GM18873 (cell line): ENCODE measurements at regions not wholly inside any gene's neighbourhood (a gene's known extent, or its start where the extent isn't known, plus 50 kb on each side); places are given as distances from the start of the nearest gene placed in this dataset.

ENCODE experiments used
- ATAC-seq: cut with Tn5 transposase; IDR thresholded peaks from one replicate; pipeline ENCODE4 v1.9.1; 2021; ENCODE audit warnings: mild to moderate bottlenecking, moderate library complexity, moderate number of reproducible peaks; ENCODE audit not compliant: unreplicated experiment, low FRiP score

DNA sequence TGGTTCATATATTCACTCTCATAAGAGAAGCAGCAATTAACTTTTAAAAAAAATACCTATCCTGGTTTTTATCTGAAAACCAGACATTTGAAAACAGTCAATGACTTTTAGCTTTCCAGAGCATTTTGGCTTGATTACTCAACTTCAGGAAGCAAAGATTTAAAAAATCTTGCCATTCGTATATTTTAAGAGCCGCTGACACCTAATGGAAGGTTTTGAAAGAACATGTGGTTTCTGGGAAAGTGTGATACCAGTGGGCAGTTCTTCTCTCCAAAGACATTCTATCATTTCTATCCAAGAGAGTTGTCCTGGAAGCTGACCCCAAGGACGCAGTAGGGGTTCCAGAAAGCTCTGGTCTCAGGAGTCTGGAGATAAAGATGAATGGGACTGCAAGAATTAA is 234.7 kb downstream of the TTC32 start:
- ATAC-seq, result no peak

DNA sequence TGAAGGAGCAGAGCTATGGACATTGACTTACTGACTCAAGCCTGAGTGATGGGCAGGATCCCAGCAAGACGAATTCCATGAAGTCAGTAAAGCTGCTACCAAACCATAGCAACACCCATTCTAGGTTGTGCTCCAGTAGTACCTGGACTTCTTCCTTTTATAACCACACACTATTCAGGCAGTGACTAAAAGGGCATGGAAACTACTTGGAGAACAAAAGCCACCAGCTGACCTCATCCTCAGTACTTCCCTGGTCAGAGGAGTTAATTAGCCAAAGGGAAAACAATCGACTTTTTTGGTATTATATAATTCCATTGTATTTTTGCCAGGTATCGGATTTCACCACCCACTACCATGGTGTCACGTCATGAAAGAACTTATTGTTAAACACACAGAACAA is 237.1 kb downstream of the TTC32 start:
- ATAC-seq, result no peak

DNA sequence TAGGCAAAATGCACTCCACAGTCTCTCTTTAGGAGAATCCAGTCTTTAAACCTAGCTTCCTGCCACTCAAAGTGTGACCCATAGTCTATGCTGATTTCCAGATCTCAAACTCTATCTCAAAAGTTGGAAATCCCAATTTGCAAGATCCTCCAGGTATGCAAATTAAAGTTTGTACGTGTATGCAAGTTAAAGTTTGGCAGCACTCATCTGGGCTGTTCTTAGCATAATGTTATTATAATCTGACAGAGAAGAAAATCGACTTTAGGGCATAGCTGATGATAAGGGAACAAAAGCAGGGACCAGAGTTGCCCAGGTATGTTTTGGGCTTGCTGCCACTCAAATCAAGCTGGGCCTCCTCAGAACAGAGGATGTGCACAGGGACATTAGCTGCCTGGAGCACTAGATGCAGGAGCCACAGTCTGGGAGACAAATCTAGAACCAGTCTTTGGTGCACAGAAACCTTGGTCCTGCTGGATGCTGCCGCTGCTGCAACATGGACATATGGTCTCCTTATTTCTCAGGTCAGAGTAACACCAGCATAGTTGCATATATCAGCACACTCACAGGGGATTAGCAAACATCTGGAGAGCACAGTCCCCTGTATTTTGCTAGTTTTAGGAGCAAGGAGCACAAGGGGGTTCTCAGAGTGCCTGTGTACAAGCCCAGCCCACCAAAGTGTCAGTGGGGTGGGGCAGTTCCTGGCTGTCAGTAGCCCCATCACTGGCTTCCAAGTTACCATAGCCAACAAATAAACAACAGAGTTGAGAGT is 242.6 kb downstream of the TTC32 start:
- ATAC-seq, result no peak

DNA sequence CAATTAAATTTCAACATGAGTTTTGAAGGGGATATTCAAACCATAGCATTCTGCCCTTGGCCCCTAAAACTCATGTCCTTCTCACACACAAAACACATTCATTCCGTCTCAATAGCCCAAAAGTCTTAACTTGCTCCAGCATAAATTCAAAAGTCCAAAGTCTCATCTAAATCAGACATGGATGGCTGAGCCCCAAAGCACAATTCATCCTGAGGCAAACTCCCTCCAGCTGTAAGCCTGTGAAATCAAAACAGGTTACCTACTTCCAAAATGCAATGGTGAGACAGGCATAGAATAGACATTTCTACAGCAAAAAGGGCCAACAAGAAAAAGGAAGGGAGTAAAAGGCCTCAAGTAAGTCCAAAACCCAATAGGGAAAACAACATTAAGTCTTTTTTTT is 245.8 kb downstream of the TTC32 start:
- ATAC-seq, result no peak

GRCh38 chr2:19654310-19655090 is 247.3 kb downstream of the TTC32 start:
- no peak for ATAC-seq

GRCh38 chr2:19653509-19653908 is 248.3 kb downstream of the TTC32 start:
- ATAC-seq, result no peak

DNA sequence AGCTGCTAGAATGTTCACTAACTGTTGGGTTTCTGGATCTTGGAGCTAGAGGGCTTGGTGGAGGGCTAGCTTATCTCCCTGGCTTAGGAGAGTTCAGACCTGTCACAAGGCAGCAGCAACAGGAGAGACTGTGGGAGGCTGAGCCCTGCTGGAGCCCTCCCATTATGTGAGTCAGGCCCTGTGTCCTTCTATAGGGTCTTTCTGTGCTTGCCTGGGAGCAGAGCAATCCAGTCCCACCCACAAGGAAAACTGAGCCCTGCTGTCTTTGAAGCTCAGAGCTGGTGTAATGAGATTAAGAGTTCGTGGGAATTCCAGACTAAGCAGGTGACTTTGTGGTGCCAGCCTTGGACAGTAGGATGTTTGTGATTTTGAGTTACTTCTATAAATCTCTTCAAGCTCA is 249.0 kb downstream of the TTC32 start:
- ATAC-seq, result no peak

- ATAC-seq, result no peak
Observed at GRCh38 chr2:19651466-19651865, 250.3 kb downstream of the TTC32 start.

DNA sequence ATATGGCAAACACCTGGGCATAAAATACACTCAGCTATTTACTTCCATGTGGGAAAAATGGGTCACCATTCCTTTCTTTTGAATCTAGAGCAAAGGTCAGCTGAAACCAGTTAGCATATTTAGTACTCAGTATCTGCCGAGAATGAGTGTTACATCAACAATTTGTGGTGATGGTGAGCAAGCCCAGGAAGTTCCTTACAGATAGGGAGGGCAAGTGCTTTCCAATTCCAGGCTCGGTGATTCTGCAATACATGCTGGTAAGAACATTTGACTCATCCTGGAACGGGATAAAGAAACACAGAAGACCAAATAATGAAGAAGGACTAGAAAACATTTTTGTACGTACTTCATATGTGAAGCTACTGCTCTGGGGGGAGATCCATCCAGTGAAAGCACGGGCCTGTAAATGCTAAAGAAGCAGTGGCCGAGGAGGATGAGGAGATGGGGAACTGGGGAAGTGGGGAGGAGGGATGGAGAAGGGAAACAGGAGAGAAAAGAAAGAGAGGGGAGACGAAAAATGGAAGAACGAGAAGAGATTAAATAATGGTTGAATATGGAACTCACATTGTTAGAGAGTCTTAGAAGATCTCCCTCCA is 251.9 kb downstream of the TTC32 start:
- no peak for ATAC-seq

DNA sequence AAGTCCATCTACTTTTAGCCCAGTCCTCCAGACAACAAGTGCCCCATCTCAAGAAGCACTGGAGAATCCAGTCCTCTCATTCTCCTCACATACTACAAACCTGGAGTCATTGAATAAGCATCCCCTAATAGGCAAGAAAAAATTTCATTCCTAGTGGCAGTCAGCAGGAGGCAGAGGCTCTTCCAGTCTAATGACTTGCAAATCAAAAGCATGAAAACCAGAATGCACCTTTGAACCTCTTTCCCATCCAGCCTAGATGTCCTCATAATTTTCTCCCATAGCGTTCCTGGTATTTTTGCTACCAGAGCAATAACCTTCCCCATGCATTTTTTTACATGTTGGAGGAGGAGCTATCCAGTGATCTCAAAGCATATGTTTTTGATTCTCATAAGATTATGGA is 252.6 kb downstream of the TTC32 start:
- ATAC-seq, result no peak

GRCh38 chr2:19648583-19648982 is 253.2 kb downstream of the TTC32 start:
- no peak for ATAC-seq

DNA sequence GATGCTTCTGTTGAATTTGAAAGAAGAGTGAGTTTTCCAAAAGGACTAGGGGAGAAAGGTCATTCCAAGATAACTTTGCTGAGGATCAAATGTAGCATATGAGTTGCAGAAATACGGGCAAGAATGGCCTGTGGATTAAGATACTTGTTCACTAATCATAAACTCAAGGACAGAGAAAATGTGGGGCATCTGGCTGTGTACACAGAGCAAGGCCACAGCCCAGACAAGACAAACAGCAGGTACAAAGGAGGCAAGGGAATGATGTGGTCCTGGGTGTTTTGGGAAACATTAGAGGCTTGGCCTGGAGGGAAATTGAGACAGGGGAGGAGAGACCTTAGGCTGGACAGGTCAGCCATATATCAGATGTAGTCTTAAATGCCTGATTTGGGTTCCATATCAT is 254.8 kb downstream of the TTC32 start:
- no peak for ATAC-seq

- no peak for ATAC-seq
Observed at GRCh38 chr2:19644763-19645162, 257.0 kb downstream of the TTC32 start.

DNA sequence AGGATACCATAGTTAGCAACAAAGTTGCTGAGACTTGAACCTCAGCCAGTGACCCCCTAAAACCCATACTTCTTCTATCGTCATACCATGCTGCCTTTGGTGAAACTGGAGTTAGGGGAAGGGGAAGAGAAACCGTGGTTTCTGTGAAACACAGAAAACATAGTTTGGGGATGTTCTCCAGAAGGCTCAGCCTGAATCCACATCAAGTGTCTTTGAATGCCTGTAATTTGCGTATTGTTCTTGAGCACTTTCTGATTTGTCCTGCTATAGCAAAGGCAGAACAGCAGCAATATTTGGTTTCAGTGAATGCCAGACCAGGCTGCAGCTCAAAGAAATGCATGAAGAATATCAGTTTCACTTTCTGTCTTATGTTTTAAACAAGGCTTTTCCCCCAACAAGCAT is 258.7 kb downstream of the TTC32 start:
- ATAC-seq, result no peak

- no peak for ATAC-seq
Observed at GRCh38 chr2:19642501-19642900, 259.3 kb downstream of the TTC32 start.

- no peak for ATAC-seq
Observed at GRCh38 chr2:19635951-19636510, 265.8 kb downstream of the TTC32 start.

DNA sequence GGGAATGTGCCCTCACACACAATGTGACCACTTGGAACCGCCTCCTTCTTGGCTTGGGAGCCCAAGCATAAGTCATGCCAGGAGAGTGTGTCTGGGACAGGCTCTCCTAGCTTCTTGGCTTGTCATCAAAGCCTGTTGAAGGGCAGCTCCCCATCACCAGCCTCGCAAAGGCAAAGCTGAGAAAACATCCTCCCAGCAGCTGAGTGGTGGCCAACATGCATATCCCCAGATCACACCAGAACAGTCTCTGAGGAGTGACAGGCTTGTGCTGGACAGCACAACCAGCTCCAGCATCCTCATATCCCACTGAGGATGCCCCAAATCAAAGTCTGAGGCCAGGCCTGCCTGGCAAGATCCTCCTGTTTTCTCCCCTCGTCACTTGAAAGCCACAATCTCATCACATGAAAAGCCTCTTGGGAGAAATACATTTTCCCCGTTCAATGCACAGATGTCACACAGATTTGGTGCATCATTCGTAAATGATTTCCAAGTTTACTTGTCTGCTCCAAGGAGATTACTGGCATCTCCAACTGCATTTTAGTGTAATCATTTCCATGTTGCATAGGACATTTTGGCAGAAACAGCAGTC is 269.3 kb downstream of the TTC32 start:
- ATAC-seq, result no peak

DNA sequence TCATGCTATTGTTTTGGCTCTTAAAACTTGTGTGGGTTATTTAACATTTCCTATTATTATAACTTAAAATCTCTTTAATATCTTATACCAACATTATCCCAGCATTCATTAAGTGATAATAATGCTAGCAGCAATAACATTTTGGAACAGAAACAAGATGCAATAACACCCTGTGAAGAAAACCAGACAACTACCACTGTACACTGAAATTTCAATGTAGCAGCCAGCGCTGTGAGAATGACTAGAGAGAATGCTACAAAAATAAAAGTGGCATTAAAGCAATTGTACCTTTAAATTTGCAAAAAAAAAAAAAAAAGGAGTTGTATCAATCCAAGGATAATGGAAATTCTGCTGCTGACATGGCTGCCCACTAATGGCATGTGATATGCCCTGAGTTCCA is 269.9 kb downstream of the TTC32 start:
- ATAC-seq, result no peak

DNA sequence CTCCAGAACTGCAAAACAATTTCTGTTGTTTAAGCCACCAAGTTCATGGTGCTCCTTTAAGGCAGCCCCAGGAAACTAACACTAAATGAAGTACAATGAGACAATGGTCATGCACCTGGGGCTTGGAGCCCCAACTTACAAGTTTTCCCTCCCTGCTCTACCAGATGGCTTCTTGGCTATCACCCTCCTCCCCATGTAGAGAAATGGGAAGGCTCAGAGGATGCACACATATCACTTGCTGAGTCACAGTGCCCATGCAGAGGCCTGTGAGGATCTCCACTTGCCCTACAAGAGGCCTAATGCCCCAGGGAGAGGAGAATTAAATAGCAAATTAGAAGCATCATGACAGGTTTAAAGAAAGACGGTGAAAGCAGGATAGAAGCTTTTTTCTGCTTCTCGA is 270.9 kb downstream of the TTC32 start:
- no peak for ATAC-seq

DNA sequence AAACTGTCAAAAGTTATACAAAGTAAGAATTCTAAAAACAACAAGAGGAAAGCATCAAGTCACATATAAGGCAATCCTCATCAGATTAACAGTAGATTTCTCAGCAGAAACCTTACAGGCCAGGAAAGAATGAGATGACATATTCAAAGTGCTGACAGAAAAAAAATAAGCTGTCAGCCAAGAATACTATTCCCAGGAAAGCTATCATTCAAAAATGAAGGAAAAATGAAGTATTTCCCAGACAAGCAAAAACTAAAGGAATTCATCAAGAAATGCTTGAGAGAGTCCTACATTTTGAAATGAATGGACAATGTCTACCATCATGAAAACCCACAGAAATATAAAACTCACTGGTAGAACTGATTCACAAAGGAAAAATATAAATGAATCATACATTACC is 268.9 kb upstream of the OSR1 start:
- no peak for ATAC-seq

- no peak for ATAC-seq
Observed at GRCh38 chr2:19623488-19623887, 265.1 kb upstream of the OSR1 start.
